Fibroblast of lung (primary cell): ENCODE measurements at regions not wholly inside any gene's neighbourhood (a gene's known extent, or its start where the extent isn't known, plus 50 kb on each side); places are given as distances from the start of the nearest gene placed in this dataset.
A peak's percentile ranks its signal among the peaks of the same experiment; 100 is the strongest.

Experiments used
- DNase-seq, 2 donors: peaks; one replicate each; pipeline versions ENCODE4 v3.0.0 to v3.0.0-alpha.2; 2010; ENCODE audit warnings: low read depth in 2 of 2
- H2AFZ ChIP-seq: 2 replicates; pipeline ENCODE4 v1.5.1; 2012; ENCODE audit warnings: low read length, control low read depth, inconsistent platforms
- H3K27ac ChIP-seq: 2 replicates; pipeline ENCODE4 v1.5.1; 2011; ENCODE audit warnings: low read length, control low read depth; ENCODE audit not compliant: insufficient read depth
- H3K27me3 ChIP-seq: 2 replicates; pipeline ENCODE4 v1.5.1; 2011; ENCODE audit warnings: mild to moderate bottlenecking, low read length; ENCODE audit not compliant: control insufficient read depth, insufficient read depth
- H3K36me3 ChIP-seq: 2 replicates; pipeline ENCODE4 v1.5.1; 2011; ENCODE audit warnings: low read length; ENCODE audit not compliant: control insufficient read depth, insufficient read depth
- H3K4me1 ChIP-seq: 2 replicates; pipeline ENCODE4 v1.5.1; 2011; ENCODE audit warnings: low read length; ENCODE audit not compliant: control insufficient read depth, insufficient read depth; ENCODE audit errors: extremely low read depth
- H3K4me2 ChIP-seq: 2 replicates; pipeline ENCODE4 v1.5.1; 2011; ENCODE audit warnings: low read length, control low read depth; ENCODE audit not compliant: insufficient read depth; ENCODE audit errors: extremely low read depth
- H3K4me3 ChIP-seq, 4 experiments: fragments of 200-600 bp in 1 of 4; sonication (generic) in 1 of 4; replicated peaks in 1 of 4; 2 replicates each; pipeline ENCODE4 v1.5.1; 2011 to 2016; ENCODE audit warnings: low read length in 4 of 4, low read depth in 3 of 4, mild to moderate bottlenecking in 3 of 4, control low read depth in 2 of 4, inconsistent platforms in 1 of 4, mixed read lengths in 1 of 4; ENCODE audit not compliant: insufficient read depth in 1 of 4; ENCODE audit errors: control extremely low read depth in 1 of 4
- H3K79me2 ChIP-seq: 2 replicates; pipeline ENCODE4 v1.5.1; 2012; ENCODE audit warnings: mild to moderate bottlenecking, low read length, inconsistent platforms; ENCODE audit not compliant: control insufficient read depth, insufficient read depth
- H3K9ac ChIP-seq: 2 replicates; pipeline ENCODE4 v1.5.1; 2011; ENCODE audit warnings: mild to moderate bottlenecking, low read length, control low read depth; ENCODE audit not compliant: insufficient read depth
- H3K9me3 ChIP-seq: 2 replicates; pipeline ENCODE4 v1.5.1; 2012; ENCODE audit warnings: low read depth, low read length; ENCODE audit not compliant: control insufficient read depth, insufficient read depth
- H4K20me1 ChIP-seq: 2 replicates; pipeline ENCODE4 v1.5.1; 2011; ENCODE audit warnings: low read length; ENCODE audit not compliant: control insufficient read depth, insufficient read depth; ENCODE audit errors: extremely low read depth
- CTCF ChIP-seq, 2 donors: IDR thresholded peaks in 1 of 2; conservative IDR thresholded peaks in 1 of 2; 1 replicate in 1 of 2; 2 replicates in 1 of 2; pipeline ENCODE4 v1.5.1; 2011 to 2012; ENCODE audit warnings: low read length in 2 of 2, control low read depth in 1 of 2, inconsistent platforms in 1 of 2, low read depth in 1 of 2, mild to moderate bottlenecking in 1 of 2
- EZH2 ChIP-seq: IDR thresholded peaks from 2 replicates; pipeline ENCODE4 v1.5.1; 2012; ENCODE audit warnings: low read length, control low read depth, mild to moderate bottlenecking; ENCODE audit errors: missing control alignments

GRCh38 chr10:2494399-2494798 lies 572.9 kb upstream of the PFKP start:
- H3K36me3 ChIP-seq = no peaks in the 10 kb centered on the region
- no peak overlapping the region for H3K9ac ChIP-seq
- no peak overlapping the region for H3K4me2 ChIP-seq
- H4K20me1 ChIP-seq = no peaks in the 10 kb centered on the region
- no peak overlapping the region for H2AFZ ChIP-seq
- H3K4me3 ChIP-seq = no peak overlapping the region
- no peak overlapping the region for H3K27ac ChIP-seq
- no peak for TF ChIP-seq EZH2
- no peak for TF ChIP-seq CTCF (conservative IDR thresholded peaks at IDR 0.05 in 1 of 2, IDR thresholded peaks at IDR 0.05 in 1 of 2; ENCODE audit: low read depth in 1 of 2, low read length in 2 of 2)
- H3K9me3 ChIP-seq = no peaks in the 10 kb centered on the region
- H3K27me3 ChIP-seq = no peaks in the 10 kb centered on the region
- peak in 1 of 2 donors; percentile 57 for DNase-seq
- no peaks in the 10 kb centered on the region for H3K79me2 ChIP-seq
- no peaks in the 10 kb centered on the region for H3K4me1 ChIP-seq

- Histone ChIP-seq H3K36me3 (no peaks in the 10 kb centered on the region), H4K20me1 (no peaks in the 10 kb centered on the region), H3K27ac (no peak overlapping the region), H3K27me3 (no peaks in the 10 kb centered on the region), H3K79me2 (no peaks in the 10 kb centered on the region), H3K9me3 (no peaks in the 10 kb centered on the region), H3K9ac (no peak overlapping the region), H3K4me3 (no peak overlapping the region), H3K4me2 (no peak overlapping the region), H2AFZ (no peak overlapping the region), H3K4me1 (no peaks in the 10 kb centered on the region)
- DNase-seq = no peak
- TF ChIP-seq CTCF (conservative IDR thresholded peaks at IDR 0.05 in 1 of 2, IDR thresholded peaks at IDR 0.05 in 1 of 2; ENCODE audit: low read depth in 1 of 2, low read length in 2 of 2) = no peak
Observed at GRCh38 chr10:2488446-2489005, 578.8 kb upstream of the PFKP start.

DNA sequence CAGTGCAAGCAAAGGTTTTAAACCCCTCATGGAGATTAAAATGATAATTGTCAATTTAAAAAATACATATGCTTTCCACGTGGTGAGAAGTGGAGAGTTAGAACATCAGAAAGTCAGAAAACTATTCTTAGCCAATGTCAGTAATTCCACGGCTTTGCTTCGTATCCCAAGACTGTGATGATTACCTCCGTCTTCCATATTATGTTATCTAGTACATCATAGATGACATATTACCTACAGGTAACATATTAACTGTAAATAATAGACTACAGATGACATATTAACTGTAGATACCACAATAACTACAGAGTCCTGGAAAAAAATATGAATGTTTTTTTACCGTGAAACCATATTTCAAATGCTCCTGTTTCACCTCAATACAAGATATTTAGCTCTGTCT lies 579.4 kb upstream of the PFKP start:
- no peaks in the 10 kb centered on the region for H3K4me1 ChIP-seq
- TF ChIP-seq EZH2 = no peak
- no peak for TF ChIP-seq CTCF (conservative IDR thresholded peaks at IDR 0.05 in 1 of 2, IDR thresholded peaks at IDR 0.05 in 1 of 2; ENCODE audit: low read depth in 1 of 2, low read length in 2 of 2)
- H3K27me3 ChIP-seq = no peaks in the 10 kb centered on the region

More for the DNA sequence above, 579.4 kb upstream of the PFKP start:
- Histone ChIP-seq H4K20me1 (no peaks in the 10 kb centered on the region), H2AFZ (no peak overlapping the region), H3K27ac (no peak overlapping the region), H3K4me2 (no peak overlapping the region), H3K9me3 (no peaks in the 10 kb centered on the region), H3K4me3 (no peak overlapping the region), H3K79me2 (no peaks in the 10 kb centered on the region), H3K36me3 (no peaks in the 10 kb centered on the region), H3K9ac (no peak overlapping the region)
- no peak for DNase-seq
